ACC112 (cell line): ENCODE measurements at regions not wholly inside any gene's neighbourhood (a gene's known extent, or its start where the extent isn't known, plus 50 kb on each side); places are given as distances from the start of the nearest gene placed in this dataset.
A peak's percentile ranks its signal among the peaks of the same experiment; 100 is the strongest.

Experiments used
- H2AFZ ChIP-seq: fragments of 200-600 bp; sonication (generic); one replicate; pipeline ENCODE4 v1.6.0; 2017; ENCODE audit warnings: antibody characterized with exemption, low read length; ENCODE audit not compliant: unreplicated experiment
- H3K27ac ChIP-seq: fragments of 200-600 bp; sonication (generic); 2 replicates; pipeline ENCODE4 v1.5.1; 2014; ENCODE audit warnings: low read depth, mild to moderate bottlenecking, antibody characterized with exemption, low read length, moderate library complexity
- H3K27me3 ChIP-seq: fragments of 200-600 bp; sonication (generic); 2 replicates; pipeline ENCODE4 v1.6.1; 2014; ENCODE audit warnings: mild to moderate bottlenecking, antibody characterized with exemption, low read length, moderate library complexity, mixed read lengths; ENCODE audit not compliant: insufficient read depth
- H3K36me3 ChIP-seq: fragments of 200-600 bp; sonication (generic); 2 replicates; pipeline ENCODE4 v1.6.1; 2016; ENCODE audit warnings: mild to moderate bottlenecking, antibody characterized with exemption, low read length, moderate library complexity, mixed read lengths; ENCODE audit not compliant: insufficient read depth
- H3K4me1 ChIP-seq: fragments of 200-600 bp; sonication (generic); one replicate; pipeline ENCODE4 v1.6.1; 2016; ENCODE audit warnings: low read length, mixed read lengths; ENCODE audit not compliant: insufficient read depth, unreplicated experiment, control insufficient read depth
- H3K4me3 ChIP-seq: fragments of 200-600 bp; sonication (generic); 2 replicates; pipeline ENCODE4 v1.5.1; 2014; ENCODE audit warnings: mild to moderate bottlenecking, low read depth, low read length
- H3K79me2 ChIP-seq: fragments of 200-600 bp; sonication (generic); one replicate; pipeline ENCODE4 v1.6.0; 2016; ENCODE audit warnings: low read length; ENCODE audit not compliant: control insufficient read depth, unreplicated experiment, insufficient read depth

GRCh38 chr10:35907548-35907947 lies 265.5 kb upstream of the FZD8 start:
- Histone ChIP-seq H2AFZ (no peak overlapping the region), H3K79me2 (no peaks in the 10 kb centered on the region), H3K36me3 (no peaks in the 10 kb centered on the region), H3K27ac (no peak overlapping the region), H3K4me1 (peaks cover 20% of the 10 kb centered on the region), H3K27me3 (no peaks in the 10 kb centered on the region), H3K4me3 (no peak overlapping the region)

- Histone ChIP-seq H3K27me3 (no peaks in the 10 kb centered on the region), H3K36me3 (no peaks in the 10 kb centered on the region), H2AFZ (no peak overlapping the region), H3K79me2 (no peaks in the 10 kb centered on the region), H3K27ac (no peak overlapping the region), H3K4me1 (peaks cover 16% of the 10 kb centered on the region), H3K4me3 (no peak overlapping the region)
These were observed 264.1 kb upstream of the FZD8 start for GRCh38 chr10:35906155-35906554.

- Histone ChIP-seq H3K4me3 (no peak overlapping the region), H3K27me3 (no peaks in the 10 kb centered on the region), H3K79me2 (no peaks in the 10 kb centered on the region), H3K36me3 (no peaks in the 10 kb centered on the region), H3K4me1 (peaks cover 10% of the 10 kb centered on the region), H2AFZ (no peak overlapping the region), H3K27ac (no peak overlapping the region)
These were observed 260.9 kb upstream of the FZD8 start for GRCh38 chr10:35903021-35903420.

GRCh38 chr10:35898716-35899440 lies 256.8 kb upstream of the FZD8 start:
- H2AFZ ChIP-seq = no peak overlapping the region
- H3K4me3 ChIP-seq = no peak overlapping the region
- peaks cover 17% of the 10 kb centered on the region for H3K4me1 ChIP-seq
- H3K36me3 ChIP-seq = no peaks in the 10 kb centered on the region
- H3K27ac ChIP-seq = no peak overlapping the region
- no peaks in the 10 kb centered on the region for H3K27me3 ChIP-seq
- no peaks in the 10 kb centered on the region for H3K79me2 ChIP-seq

GRCh38 chr10:35896001-35896400 lies 253.9 kb upstream of the FZD8 start:
- Histone ChIP-seq H2AFZ (peak overlapping the region; percentile 43), H3K27ac (peak overlapping the region; percentile 54; the same call in 1 of the 2 replicates), H3K4me3 (0 out of 2 replicates have a peak overlapping the region, but pooled peaks have one; percentile 8), H3K4me1 (peaks cover 17% of the 10 kb centered on the region), H3K27me3 (no peaks in the 10 kb centered on the region), H3K79me2 (no peaks in the 10 kb centered on the region), H3K36me3 (no peaks in the 10 kb centered on the region)

- no peaks in the 10 kb centered on the region for H3K79me2 ChIP-seq
- no peaks in the 10 kb centered on the region for H3K27me3 ChIP-seq
- peak overlapping the region; percentile 54; the same call in 1 of the 2 replicates for H3K27ac ChIP-seq
- no peaks in the 10 kb centered on the region for H3K36me3 ChIP-seq
- H2AFZ ChIP-seq = peak overlapping the region; percentile 43
- H3K4me1 ChIP-seq = peaks cover 11% of the 10 kb centered on the region
- H3K4me3 ChIP-seq = 0 out of 2 replicates have a peak overlapping the region, but pooled peaks have one; percentile 8
These were observed 253.2 kb upstream of the FZD8 start for GRCh38 chr10:35895331-35895730.

GRCh38 chr10:35892526-35892925 lies 250.4 kb upstream of the FZD8 start:
- no peak overlapping the region for H3K27ac ChIP-seq
- no peak overlapping the region for H2AFZ ChIP-seq

GRCh38 chr10:35890676-35891495 lies 248.8 kb upstream of the FZD8 start:
- H3K4me1 ChIP-seq = peaks cover 7% of the 10 kb centered on the region
- peak overlapping the region; percentile 48 for H2AFZ ChIP-seq
- no peaks in the 10 kb centered on the region for H3K27me3 ChIP-seq
- H3K79me2 ChIP-seq = no peaks in the 10 kb centered on the region
- no peaks in the 10 kb centered on the region for H3K36me3 ChIP-seq
- H3K4me3 ChIP-seq = no peak overlapping the region
- H3K27ac ChIP-seq = no peak overlapping the region

More at GRCh38 chr10:35892526-35892925, 250.4 kb upstream of the FZD8 start:
- H3K27me3 ChIP-seq = no peaks in the 10 kb centered on the region
- no peaks in the 10 kb centered on the region for H3K36me3 ChIP-seq
- H3K79me2 ChIP-seq = no peaks in the 10 kb centered on the region
- peaks cover 7% of the 10 kb centered on the region for H3K4me1 ChIP-seq
- no peak overlapping the region for H3K4me3 ChIP-seq

GRCh38 chr10:35889971-35890675 lies 248.0 kb upstream of the FZD8 start:
- Histone ChIP-seq H3K4me3 (no peak overlapping the region), H3K36me3 (no peaks in the 10 kb centered on the region), H3K27ac (no peak overlapping the region), H3K79me2 (no peaks in the 10 kb centered on the region), H3K4me1 (no peaks in the 10 kb centered on the region), H2AFZ (no peak overlapping the region), H3K27me3 (no peaks in the 10 kb centered on the region)

GRCh38 chr10:35889226-35889625 lies 247.1 kb upstream of the FZD8 start:
- Histone ChIP-seq H3K4me1 (no peaks in the 10 kb centered on the region), H3K79me2 (no peaks in the 10 kb centered on the region), H3K27ac (no peak overlapping the region), H2AFZ (no peak overlapping the region), H3K4me3 (no peak overlapping the region), H3K36me3 (no peaks in the 10 kb centered on the region), H3K27me3 (0 out of 2 replicates have a peak, but pooled peaks cover 3% of the 10 kb centered on the region)
